Mesothelial cell of epicardium (in vitro differentiated cells): ENCODE measurements at regions not wholly inside any gene's neighbourhood (a gene's known extent, or its start where the extent isn't known, plus 50 kb on each side); places are given as distances from the start of the nearest gene placed in this dataset.

ENCODE experiments used
- DNase-seq, 2 experiments: peaks; one replicate each; pipeline ENCODE4 v3.0.0; 2021; ENCODE audit warnings: low spot score in 2 of 2; ENCODE audit not compliant: unreplicated experiment in 2 of 2
- H3K27ac Mint-ChIP-seq: 2 replicates; pipeline ENCODE4 v1.8.0; 2021; ENCODE audit warnings: mixed read lengths
- H3K27me3 Mint-ChIP-seq: 2 replicates; pipeline ENCODE4 v1.8.0; 2021; ENCODE audit warnings: low read depth, mixed read lengths
- H3K36me3 Mint-ChIP-seq: 2 replicates; pipeline ENCODE4 v1.8.0; 2021; ENCODE audit warnings: mixed read lengths
- H3K4me1 Mint-ChIP-seq: 2 replicates; pipeline ENCODE4 v1.8.0; 2021; ENCODE audit warnings: mixed read lengths
- H3K4me3 Mint-ChIP-seq: 2 replicates; pipeline ENCODE4 v1.8.0; 2021; ENCODE audit warnings: mild to moderate bottlenecking, moderate library complexity, mixed read lengths
- H3K9me3 Mint-ChIP-seq: 2 replicates; pipeline ENCODE4 v1.8.0; 2021; ENCODE audit warnings: mixed read lengths
- TF ChIP-seq, protein P1 (sequence below): fragments of 200-600 bp; sonication (generic); IDR thresholded peaks from one replicate; pipeline ENCODE4 v1.5.0; 2021; ENCODE audit warnings: antibody characterized with exemption; ENCODE audit not compliant: unreplicated experiment

DNA sequence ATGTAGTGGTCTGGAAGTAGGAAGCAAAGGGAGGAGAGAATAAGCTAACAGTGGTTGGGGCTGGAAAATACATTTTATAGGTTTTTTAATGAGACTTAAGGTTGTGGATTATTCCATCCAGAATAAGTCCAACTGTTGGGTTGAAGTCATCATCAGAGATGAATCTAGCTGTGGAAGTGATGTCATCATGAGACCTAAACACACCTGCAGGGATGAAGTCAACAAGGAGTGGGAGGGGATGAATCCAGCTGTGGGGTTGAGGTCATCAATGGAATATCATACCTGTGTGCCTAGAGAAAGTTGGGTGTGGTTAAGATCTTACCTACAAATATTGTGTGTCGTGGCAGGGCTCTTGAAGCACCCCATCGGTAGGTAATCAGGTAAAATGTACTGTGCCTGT is 730.7 kb downstream of the RFPL4B start:
- Mint-ChIP-seq H3K36me3 (no peaks in the 10 kb centered on the region), H3K4me3 (no peak overlapping the region), H3K27ac (no peak overlapping the region), H3K4me1 (peaks cover 4% of the 10 kb centered on the region), H3K27me3 (no peaks in the 10 kb centered on the region), H3K9me3 (peaks cover 10% of the 10 kb centered on the region)
- TF ChIP-seq, protein P1, sequence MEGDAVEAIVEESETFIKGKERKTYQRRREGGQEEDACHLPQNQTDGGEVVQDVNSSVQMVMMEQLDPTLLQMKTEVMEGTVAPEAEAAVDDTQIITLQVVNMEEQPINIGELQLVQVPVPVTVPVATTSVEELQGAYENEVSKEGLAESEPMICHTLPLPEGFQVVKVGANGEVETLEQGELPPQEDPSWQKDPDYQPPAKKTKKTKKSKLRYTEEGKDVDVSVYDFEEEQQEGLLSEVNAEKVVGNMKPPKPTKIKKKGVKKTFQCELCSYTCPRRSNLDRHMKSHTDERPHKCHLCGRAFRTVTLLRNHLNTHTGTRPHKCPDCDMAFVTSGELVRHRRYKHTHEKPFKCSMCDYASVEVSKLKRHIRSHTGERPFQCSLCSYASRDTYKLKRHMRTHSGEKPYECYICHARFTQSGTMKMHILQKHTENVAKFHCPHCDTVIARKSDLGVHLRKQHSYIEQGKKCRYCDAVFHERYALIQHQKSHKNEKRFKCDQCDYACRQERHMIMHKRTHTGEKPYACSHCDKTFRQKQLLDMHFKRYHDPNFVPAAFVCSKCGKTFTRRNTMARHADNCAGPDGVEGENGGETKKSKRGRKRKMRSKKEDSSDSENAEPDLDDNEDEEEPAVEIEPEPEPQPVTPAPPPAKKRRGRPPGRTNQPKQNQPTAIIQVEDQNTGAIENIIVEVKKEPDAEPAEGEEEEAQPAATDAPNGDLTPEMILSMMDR, result no peak
- DNase-seq, result no peak

DNA sequence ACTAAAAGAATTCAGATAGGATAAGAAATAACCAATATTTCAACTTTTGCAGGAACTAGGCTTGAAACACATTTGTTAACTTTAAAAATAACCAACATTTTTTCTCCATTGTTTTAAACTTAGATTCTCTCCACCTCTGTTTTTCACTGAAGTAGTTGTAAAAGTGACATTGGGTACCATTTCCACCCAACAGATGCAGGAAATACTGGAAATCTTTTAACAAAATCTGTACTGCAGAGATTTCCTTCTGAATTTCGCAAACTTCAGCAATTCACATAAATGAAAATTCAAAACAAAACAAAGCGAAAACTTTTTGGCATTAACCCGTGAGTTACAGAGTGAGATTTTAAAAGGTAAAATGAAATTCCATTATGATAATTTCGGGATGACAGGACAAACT is 731.7 kb downstream of the RFPL4B start:
- no peak overlapping the region for H3K4me3 Mint-ChIP-seq
- H3K4me1 Mint-ChIP-seq, result peaks cover 4% of the 10 kb centered on the region
- H3K27ac Mint-ChIP-seq, result no peak overlapping the region
- no peak for DNase-seq
- TF ChIP-seq, protein P1, result no peak
- no peaks in the 10 kb centered on the region for H3K36me3 Mint-ChIP-seq
- H3K27me3 Mint-ChIP-seq, result no peaks in the 10 kb centered on the region
- peaks cover 6% of the 10 kb centered on the region for H3K9me3 Mint-ChIP-seq

DNA sequence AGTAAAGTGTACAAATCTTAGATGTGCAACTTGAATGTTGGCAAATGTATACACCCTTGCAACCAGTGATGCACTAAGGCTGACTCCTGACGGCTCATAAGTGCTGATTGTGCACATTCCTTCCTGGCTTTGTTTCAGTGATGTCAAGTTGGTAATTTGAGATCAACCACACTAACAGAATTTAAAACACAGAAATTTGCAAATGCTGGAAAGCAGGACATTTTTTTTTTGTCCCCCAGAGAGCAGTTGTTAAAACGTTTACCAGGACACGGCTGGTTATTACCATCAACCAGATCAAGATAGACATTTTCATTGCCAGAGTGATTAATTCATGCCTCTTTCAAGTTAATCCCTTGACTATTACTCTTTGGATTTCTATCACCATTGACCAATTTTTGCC is 735.6 kb downstream of the RFPL4B start:
- DNase-seq, result no peak
- Mint-ChIP-seq H3K27ac (no peak overlapping the region), H3K36me3 (no peaks in the 10 kb centered on the region), H3K27me3 (no peaks in the 10 kb centered on the region), H3K9me3 (peaks cover under 1% of the 10 kb centered on the region), H3K4me1 (peaks cover 2% of the 10 kb centered on the region), H3K4me3 (no peak overlapping the region)
- TF ChIP-seq, protein P1, result no peak

DNA sequence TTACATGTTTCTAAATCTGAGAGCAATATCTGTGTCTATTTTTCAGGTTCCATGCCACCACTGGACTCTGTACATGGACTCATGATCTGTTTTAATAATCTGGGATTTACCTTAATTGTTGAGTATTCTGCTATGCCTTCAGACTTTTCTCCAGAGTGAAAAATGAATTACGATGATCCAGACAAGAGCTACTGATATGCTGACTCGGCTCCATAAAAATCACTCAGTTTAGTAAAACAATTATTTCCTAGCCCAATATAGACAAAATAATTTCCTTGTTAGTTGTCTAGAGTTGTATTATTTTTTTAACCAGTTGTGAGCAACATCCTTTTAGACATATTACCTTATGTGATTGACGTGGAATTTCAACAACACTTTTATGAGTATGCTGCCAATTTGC is 736.8 kb downstream of the RFPL4B start:
- DNase-seq, result no peak
- Mint-ChIP-seq H3K9me3 (peaks cover 11% of the 10 kb centered on the region), H3K4me3 (no peak overlapping the region), H3K36me3 (peaks cover 4% of the 10 kb centered on the region), H3K4me1 (peaks cover 2% of the 10 kb centered on the region), H3K27me3 (no peaks in the 10 kb centered on the region), H3K27ac (no peak overlapping the region)
- TF ChIP-seq, protein P1, result no peak

DNA sequence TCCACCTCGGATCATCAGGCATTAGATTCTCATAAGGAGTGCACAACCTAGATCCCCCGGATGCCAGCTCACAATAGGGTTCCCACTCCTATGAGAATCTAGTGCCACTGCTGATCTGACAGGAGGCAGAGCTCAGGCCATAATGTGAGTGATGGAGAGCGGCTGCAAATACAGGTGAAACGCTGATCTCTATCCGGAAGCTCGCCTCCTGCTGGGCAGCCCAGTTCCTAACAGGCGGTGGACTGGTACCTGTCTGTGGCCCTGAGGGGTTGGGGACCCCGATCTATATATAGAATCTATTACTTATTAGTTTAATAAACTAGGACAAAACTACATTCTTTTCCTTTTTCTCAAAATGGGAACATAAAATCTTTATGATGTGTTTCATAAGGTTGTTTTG is 741.9 kb downstream of the RFPL4B start:
- DNase-seq, result no peak
- peaks cover 9% of the 10 kb centered on the region for H3K4me1 Mint-ChIP-seq
- no peak overlapping the region for H3K4me3 Mint-ChIP-seq
- TF ChIP-seq, protein P1, result no peak
- no peak overlapping the region for H3K27ac Mint-ChIP-seq
- H3K36me3 Mint-ChIP-seq, result peaks cover 4% of the 10 kb centered on the region
- no peaks in the 10 kb centered on the region for H3K27me3 Mint-ChIP-seq
- peaks cover 12% of the 10 kb centered on the region for H3K9me3 Mint-ChIP-seq

DNA sequence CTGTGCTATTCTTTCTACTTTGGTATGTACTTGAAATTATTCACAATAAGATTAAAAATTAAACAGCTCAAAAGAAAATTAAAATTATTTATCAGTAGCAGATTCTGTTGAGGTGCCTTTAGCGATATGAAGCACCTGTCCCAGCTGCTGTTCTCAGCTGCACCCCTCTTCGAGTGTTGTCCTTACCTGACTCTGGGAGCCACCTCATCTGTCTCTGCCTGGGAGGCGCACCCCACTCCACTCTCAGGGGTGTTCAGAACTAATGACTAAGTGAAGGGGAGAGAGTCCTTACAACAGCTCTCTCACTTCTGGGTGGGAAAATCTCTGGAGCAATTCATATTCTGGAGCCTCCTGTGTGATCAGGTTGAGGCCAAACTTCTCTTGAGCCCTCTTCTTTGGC is 745.7 kb downstream of the RFPL4B start:
- H3K36me3 Mint-ChIP-seq, result peaks cover 9% of the 10 kb centered on the region
- no peaks in the 10 kb centered on the region for H3K27me3 Mint-ChIP-seq
- peak overlapping the region; percentile 66 for H3K27ac Mint-ChIP-seq
- TF ChIP-seq, protein P1, result no peak
- H3K9me3 Mint-ChIP-seq, result peaks cover 28% of the 10 kb centered on the region
- DNase-seq, result no peak
- no peak overlapping the region for H3K4me3 Mint-ChIP-seq
- H3K4me1 Mint-ChIP-seq, result peaks cover 14% of the 10 kb centered on the region
